HCT116 (cell line): ENCODE measurements at regions not wholly inside any gene's neighbourhood (a gene's known extent, or its start where the extent isn't known, plus 50 kb on each side); places are given as distances from the start of the nearest gene placed in this dataset.

Experiments used
- ATAC-seq: fragments of 200-7000 bp; cut with Tn5 transposase; 2 replicates; pipeline ENCODE4 v1.9.1; 2020; ENCODE audit warnings: mild to moderate bottlenecking, moderate library complexity
- BruUV-seq: library from RNA; stranded (reverse); fragments of 400-500 nt; replicated peaks from 2 replicates; lab custom pipeline; 2021; lab: Mats Ljungman, UMichigan
- CTCF ChIA-PET: fragments of 300-600 bp; sonication (Branson Sonifier 250); formaldehyde crosslinking; loops from one replicate; lab custom pipeline; 2021; ENCODE audit warnings: antibody characterized with exemption; lab: Charles Lee
- POLR2A ChIA-PET: fragments of 300-600, 350-600 bp; sonication (Branson Sonifier 250); formaldehyde crosslinking; loops from one replicate; lab custom pipeline; 2021; ENCODE audit warnings: antibody characterized with exemption; lab: Charles Lee
- RAD21 ChIA-PET, 2 experiments: fragments of 300-600 bp; sonication (Branson Sonifier 250); formaldehyde crosslinking; loops; one replicate each; lab custom pipeline; 2023; ENCODE audit warnings: low total read pairs in 2 of 2; ENCODE audit not compliant: uncharacterized antibody in 2 of 2, unreplicated experiment in 2 of 2, low non-redundant PET in 1 of 2; lab: Charles Lee
- DNase-seq: peaks from one replicate; pipeline ENCODE4 v3.0.0-alpha.2; 2010; ENCODE audit warnings: low read depth, low spot score
- H2AFZ ChIP-seq: fragments of 200-600 bp; shearing (Covaris generic), sonication (generic); 2 replicates; pipeline ENCODE4 v1.6.1; 2017; ENCODE audit warnings: low read depth, mixed run types, mixed read lengths, antibody characterized with exemption, low read length; ENCODE audit not compliant: poor library complexity, severe bottlenecking
- H3K27ac ChIP-seq: 2 replicates; pipeline ENCODE4 v1.5.1; 2012; ENCODE audit warnings: low read depth, low read length
- H3K27me3 ChIP-seq: fragments of 200-600 bp; sonication (generic); 2 replicates; pipeline ENCODE4 v1.6.1; 2016; ENCODE audit warnings: mixed run types, low read length, mixed read lengths; ENCODE audit not compliant: insufficient read depth
- H3K36me3 ChIP-seq, 2 experiments: fragments of 200-500 bp in 1 of 2; fragments of 200-600 bp in 1 of 2; sonication (Bioruptor generic) in 1 of 2; sonication (generic) in 1 of 2; 2 replicates each; pipeline versions ENCODE4 v1.5.1 to v1.6.1; 2014 to 2016; ENCODE audit warnings: low read length in 2 of 2, inconsistent platforms in 1 of 2, mixed read lengths in 1 of 2, mixed run types in 1 of 2; ENCODE audit not compliant: insufficient read depth in 2 of 2, control insufficient read depth in 1 of 2
- H3K4me1 ChIP-seq, 2 experiments: fragments of 200-600 bp in 1 of 2; sonication (generic) in 1 of 2; 2 replicates each; pipeline versions ENCODE4 v1.5.1 to v1.6.1; 2012 to 2017; ENCODE audit warnings: low read length in 2 of 2, inconsistent platforms in 1 of 2, mild to moderate bottlenecking in 1 of 2, mixed read lengths in 1 of 2, mixed run types in 1 of 2, moderate library complexity in 1 of 2; ENCODE audit not compliant: insufficient read depth in 2 of 2, control insufficient read depth in 1 of 2
- H3K4me2 ChIP-seq: fragments of 200-600 bp; sonication (generic); 2 replicates; pipeline ENCODE4 v1.6.1; 2017; ENCODE audit warnings: mixed run types, low read length, mixed read lengths
- H3K4me3 ChIP-seq, 2 experiments: fragments of 200-600 bp in 1 of 2; sonication (generic) in 1 of 2; replicated peaks in 1 of 2; 2 replicates each; pipeline ENCODE4 v1.5.1; 2011 to 2016; ENCODE audit warnings: low read length in 2 of 2, control low read depth in 1 of 2, low read depth in 1 of 2, mild to moderate bottlenecking in 1 of 2, mixed read lengths in 1 of 2, mixed run types in 1 of 2
- H3K79me2 ChIP-seq: fragments of 200-600 bp; sonication (generic); 2 replicates; pipeline ENCODE4 v1.6.1; 2017; ENCODE audit warnings: mild to moderate bottlenecking, mixed run types, low read length, moderate library complexity, mixed read lengths; ENCODE audit not compliant: insufficient read depth
- H3K9ac ChIP-seq: fragments of 200-600 bp; sonication (generic); 2 replicates; pipeline ENCODE4 v1.6.1; 2016; ENCODE audit warnings: low read length, mixed read lengths
- H3K9me2 ChIP-seq: fragments of 200-600 bp; sonication (generic), shearing (Covaris generic); 2 replicates; pipeline ENCODE4 v1.6.1; 2017; ENCODE audit warnings: mixed run types, mild to moderate bottlenecking, moderate library complexity; ENCODE audit not compliant: insufficient read depth
- H3K9me3 ChIP-seq, 2 experiments: fragments of 200-500 bp in 1 of 2; fragments of 200-600 bp in 1 of 2; sonication (Bioruptor generic) in 1 of 2; sonication (generic) in 1 of 2; 2 replicates each; pipeline ENCODE4 v1.6.1; 2014 to 2017; ENCODE audit warnings: low read length in 2 of 2, mixed read lengths in 2 of 2, inconsistent platforms in 1 of 2, low read depth in 1 of 2, mild to moderate bottlenecking in 1 of 2, mixed run types in 1 of 2, moderate library complexity in 1 of 2; ENCODE audit not compliant: control insufficient read depth in 1 of 2, insufficient read depth in 1 of 2
- H4K20me1 ChIP-seq: fragments of 200-600 bp; sonication (generic), shearing (Covaris generic); 2 replicates; pipeline ENCODE4 v1.6.1; 2017; ENCODE audit warnings: mixed run types, mild to moderate bottlenecking, moderate library complexity; ENCODE audit not compliant: insufficient read depth
- ATF3 ChIP-seq: IDR thresholded peaks from 2 replicates; pipeline ENCODE4 v1.6.1; 2012
- CEBPB ChIP-seq: IDR thresholded peaks from 2 replicates; pipeline ENCODE4 v1.6.1; 2012; ENCODE audit warnings: low read depth
- EGR1 ChIP-seq: IDR thresholded peaks from 2 replicates; pipeline ENCODE4 v1.6.1; 2012; ENCODE audit warnings: low read depth
- EZH2 ChIP-seq: fragments of 200-600 bp; sonication (generic); IDR thresholded peaks from 2 replicates; pipeline ENCODE4 v1.6.1; 2017; ENCODE audit warnings: antibody characterized with exemption, mixed run types
- EZH2phosphoT487 ChIP-seq: fragments of 200-600 bp; IDR thresholded peaks from 2 replicates; pipeline ENCODE4 v1.6.1; 2018; ENCODE audit warnings: antibody characterized with exemption, borderline replicate concordance
- FOSL1 ChIP-seq: IDR thresholded peaks from 2 replicates; pipeline ENCODE4 v1.6.1; 2012; ENCODE audit warnings: low read depth
- POLR2A ChIP-seq: IDR thresholded peaks from 2 replicates; pipeline ENCODE4 v1.7.0; 2011; ENCODE audit warnings: borderline replicate concordance; ENCODE audit not compliant: insufficient read depth, insufficient read length; ENCODE audit errors: extremely low read depth
- SIN3A ChIP-seq: IDR thresholded peaks from 2 replicates; pipeline ENCODE4 v1.6.1; 2012; ENCODE audit warnings: low read depth
- SP1 ChIP-seq: IDR thresholded peaks from 2 replicates; pipeline ENCODE4 v1.6.1; 2012; ENCODE audit warnings: low read depth
- TCF7L2 ChIP-seq: IDR thresholded peaks from 2 replicates; pipeline ENCODE4 v1.7.0; 2011; ENCODE audit warnings: borderline replicate concordance, inconsistent platforms; ENCODE audit not compliant: insufficient read depth, insufficient read length; ENCODE audit errors: extremely low read depth
- YY1 ChIP-seq: IDR thresholded peaks from 2 replicates; pipeline ENCODE4 v1.6.1; 2011; ENCODE audit warnings: low read length, low read depth, moderate library complexity, mild to moderate bottlenecking; ENCODE audit not compliant: insufficient replicate concordance; ENCODE audit errors: extremely low read depth
- intact Hi-C: fragments of 100-400 bp; cut with micrococcal nuclease; formaldehyde crosslinking; loops from 2 replicates; pipeline ENCODE4 v1.10.0; 2022
- TF ChIP-seq, protein P1 (sequence below), 3 experiments: fragments of 200-600 bp in 1 of 3; sonication (generic) in 1 of 3; IDR thresholded peaks in 2 of 3; conservative IDR thresholded peaks in 1 of 3; 2 replicates each; pipeline ENCODE4 v1.5.1; 2012 to 2017; ENCODE audit warnings: low read depth in 2 of 3, low read length in 2 of 3, antibody characterized with exemption in 1 of 3, borderline replicate concordance in 1 of 3, control low read depth in 1 of 3, mild to moderate bottlenecking in 1 of 3, mixed read lengths in 1 of 3, mixed run types in 1 of 3, moderate library complexity in 1 of 3; ENCODE audit not compliant: insufficient read depth in 1 of 3
- TF ChIP-seq, protein P2 (sequence below): IDR thresholded peaks from 2 replicates; pipeline ENCODE4 v1.6.1; 2012; ENCODE audit warnings: low read depth
- TF ChIP-seq, protein P3 (sequence below): IDR thresholded peaks from 2 replicates; pipeline ENCODE4 v1.6.1; 2011; ENCODE audit warnings: mild to moderate bottlenecking, low read length, moderate library complexity; ENCODE audit not compliant: insufficient replicate concordance; ENCODE audit errors: extremely low read depth

GRCh38 chr2:217189747-217190146 is 329.9 kb upstream of the TNP1 start:
- H3K9ac ChIP-seq: no peak overlapping the region
- no TSS peak for BruUV-seq
- RAD21 ChIA-PET: no interaction called here

More at GRCh38 chr2:217189747-217190146, 329.9 kb upstream of the TNP1 start:
- no peaks in the 10 kb centered on the region for H4K20me1 ChIP-seq
- H3K27me3 ChIP-seq: peaks cover 51% of the 10 kb centered on the region
- no peak overlapping the region for H3K4me2 ChIP-seq
- intact Hi-C loops: no loop called here
- no peak overlapping the region for H3K27ac ChIP-seq
- DNase-seq: no peak
- no peak for ATAC-seq
- H3K79me2 ChIP-seq: no peaks in the 10 kb centered on the region
- H3K9me3 ChIP-seq: no peaks in the 10 kb centered on the region
- POLR2A ChIA-PET: no interaction called here
- TF ChIP-seq POLR2A (no peak), SP1 (no peak), EZH2phosphoT487 (no peak), FOSL1 (no peak), SIN3A (no peak), TCF7L2 (no peak), YY1 (no peak), EGR1 (no peak), ATF3 (no peak), EZH2 (no peak), CEBPB (no peak)
- TF ChIP-seq, protein P1, sequence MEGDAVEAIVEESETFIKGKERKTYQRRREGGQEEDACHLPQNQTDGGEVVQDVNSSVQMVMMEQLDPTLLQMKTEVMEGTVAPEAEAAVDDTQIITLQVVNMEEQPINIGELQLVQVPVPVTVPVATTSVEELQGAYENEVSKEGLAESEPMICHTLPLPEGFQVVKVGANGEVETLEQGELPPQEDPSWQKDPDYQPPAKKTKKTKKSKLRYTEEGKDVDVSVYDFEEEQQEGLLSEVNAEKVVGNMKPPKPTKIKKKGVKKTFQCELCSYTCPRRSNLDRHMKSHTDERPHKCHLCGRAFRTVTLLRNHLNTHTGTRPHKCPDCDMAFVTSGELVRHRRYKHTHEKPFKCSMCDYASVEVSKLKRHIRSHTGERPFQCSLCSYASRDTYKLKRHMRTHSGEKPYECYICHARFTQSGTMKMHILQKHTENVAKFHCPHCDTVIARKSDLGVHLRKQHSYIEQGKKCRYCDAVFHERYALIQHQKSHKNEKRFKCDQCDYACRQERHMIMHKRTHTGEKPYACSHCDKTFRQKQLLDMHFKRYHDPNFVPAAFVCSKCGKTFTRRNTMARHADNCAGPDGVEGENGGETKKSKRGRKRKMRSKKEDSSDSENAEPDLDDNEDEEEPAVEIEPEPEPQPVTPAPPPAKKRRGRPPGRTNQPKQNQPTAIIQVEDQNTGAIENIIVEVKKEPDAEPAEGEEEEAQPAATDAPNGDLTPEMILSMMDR (IDR thresholded peaks at IDR 0.05 in 2 of 3, conservative IDR thresholded peaks at IDR 0.05 in 1 of 3; ENCODE audit: borderline replicate concordance in 1 of 3, insufficient read depth in 1 of 3, low read depth in 2 of 3, low read length in 2 of 3): no peak
- TF ChIP-seq, protein P2, sequence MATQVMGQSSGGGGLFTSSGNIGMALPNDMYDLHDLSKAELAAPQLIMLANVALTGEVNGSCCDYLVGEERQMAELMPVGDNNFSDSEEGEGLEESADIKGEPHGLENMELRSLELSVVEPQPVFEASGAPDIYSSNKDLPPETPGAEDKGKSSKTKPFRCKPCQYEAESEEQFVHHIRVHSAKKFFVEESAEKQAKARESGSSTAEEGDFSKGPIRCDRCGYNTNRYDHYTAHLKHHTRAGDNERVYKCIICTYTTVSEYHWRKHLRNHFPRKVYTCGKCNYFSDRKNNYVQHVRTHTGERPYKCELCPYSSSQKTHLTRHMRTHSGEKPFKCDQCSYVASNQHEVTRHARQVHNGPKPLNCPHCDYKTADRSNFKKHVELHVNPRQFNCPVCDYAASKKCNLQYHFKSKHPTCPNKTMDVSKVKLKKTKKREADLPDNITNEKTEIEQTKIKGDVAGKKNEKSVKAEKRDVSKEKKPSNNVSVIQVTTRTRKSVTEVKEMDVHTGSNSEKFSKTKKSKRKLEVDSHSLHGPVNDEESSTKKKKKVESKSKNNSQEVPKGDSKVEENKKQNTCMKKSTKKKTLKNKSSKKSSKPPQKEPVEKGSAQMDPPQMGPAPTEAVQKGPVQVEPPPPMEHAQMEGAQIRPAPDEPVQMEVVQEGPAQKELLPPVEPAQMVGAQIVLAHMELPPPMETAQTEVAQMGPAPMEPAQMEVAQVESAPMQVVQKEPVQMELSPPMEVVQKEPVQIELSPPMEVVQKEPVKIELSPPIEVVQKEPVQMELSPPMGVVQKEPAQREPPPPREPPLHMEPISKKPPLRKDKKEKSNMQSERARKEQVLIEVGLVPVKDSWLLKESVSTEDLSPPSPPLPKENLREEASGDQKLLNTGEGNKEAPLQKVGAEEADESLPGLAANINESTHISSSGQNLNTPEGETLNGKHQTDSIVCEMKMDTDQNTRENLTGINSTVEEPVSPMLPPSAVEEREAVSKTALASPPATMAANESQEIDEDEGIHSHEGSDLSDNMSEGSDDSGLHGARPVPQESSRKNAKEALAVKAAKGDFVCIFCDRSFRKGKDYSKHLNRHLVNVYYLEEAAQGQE: no peak
- TF ChIP-seq, protein P3, sequence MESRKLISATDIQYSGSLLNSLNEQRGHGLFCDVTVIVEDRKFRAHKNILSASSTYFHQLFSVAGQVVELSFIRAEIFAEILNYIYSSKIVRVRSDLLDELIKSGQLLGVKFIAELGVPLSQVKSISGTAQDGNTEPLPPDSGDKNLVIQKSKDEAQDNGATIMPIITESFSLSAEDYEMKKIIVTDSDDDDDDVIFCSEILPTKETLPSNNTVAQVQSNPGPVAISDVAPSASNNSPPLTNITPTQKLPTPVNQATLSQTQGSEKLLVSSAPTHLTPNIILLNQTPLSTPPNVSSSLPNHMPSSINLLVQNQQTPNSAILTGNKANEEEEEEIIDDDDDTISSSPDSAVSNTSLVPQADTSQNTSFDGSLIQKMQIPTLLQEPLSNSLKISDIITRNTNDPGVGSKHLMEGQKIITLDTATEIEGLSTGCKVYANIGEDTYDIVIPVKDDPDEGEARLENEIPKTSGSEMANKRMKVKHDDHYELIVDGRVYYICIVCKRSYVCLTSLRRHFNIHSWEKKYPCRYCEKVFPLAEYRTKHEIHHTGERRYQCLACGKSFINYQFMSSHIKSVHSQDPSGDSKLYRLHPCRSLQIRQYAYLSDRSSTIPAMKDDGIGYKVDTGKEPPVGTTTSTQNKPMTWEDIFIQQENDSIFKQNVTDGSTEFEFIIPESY: no peak
- TF ChIP-seq, all 23 proteins: peak for 0
- H3K4me3 ChIP-seq: no peak overlapping the region
- no peaks in the 10 kb centered on the region for H3K9me2 ChIP-seq
- H3K4me1 ChIP-seq: no peaks in the 10 kb centered on the region
- CTCF ChIA-PET: no interaction called here
- H3K36me3 ChIP-seq: no peaks in the 10 kb centered on the region
- H2AFZ ChIP-seq: no peak overlapping the region
